Retina (tissue), 1 donor: ENCODE measurements at regions not wholly inside any gene's neighbourhood (a gene's known extent, or its start where the extent isn't known, plus 50 kb on each side); places are given as distances from the start of the nearest gene placed in this dataset.
"Not testable (repeated sequence)": the region's sequence is repeated elsewhere in the genome, so short reads cannot be mapped to it uniquely, and the experiment has no call there.

Source experiments
- DNase-seq: peaks from one replicate; pipeline ENCODE4 v3.0.0-alpha.2; 2016

- peak; percentile 78 for DNase-seq
These were observed 140.9 kb downstream of the RNF144B start for GRCh38 chr6:18527836-18528743.

GRCh38 chr6:18530201-18530600 lies 143.1 kb downstream of the RNF144B start:
- DNase-seq, result no peak

GRCh38 chr6:18532139-18532538 lies 145.0 kb downstream of the RNF144B start:
- no peak for DNase-seq

GRCh38 chr6:18533793-18534192 lies 146.6 kb downstream of the RNF144B start:
- no peak for DNase-seq

GRCh38 chr6:18536591-18537055 lies 149.5 kb downstream of the RNF144B start:
- DNase-seq, result peak; percentile 66

GRCh38 chr6:18538315-18538714 lies 151.2 kb downstream of the RNF144B start:
- DNase-seq, result no peak

- DNase-seq, result no peak
These were observed 155.9 kb downstream of the RNF144B start for GRCh38 chr6:18543051-18543450.

GRCh38 chr6:18545142-18545541 lies 158.0 kb downstream of the RNF144B start:
- DNase-seq, result not testable (repeated sequence)

GRCh38 chr6:18545726-18546125 lies 158.6 kb downstream of the RNF144B start:
- DNase-seq, result no peak

- no peak for DNase-seq
These were observed 163.0 kb downstream of the RNF144B start for GRCh38 chr6:18550119-18550518.

- DNase-seq, result no peak
These were observed 164.1 kb downstream of the RNF144B start for GRCh38 chr6:18551228-18551627.

GRCh38 chr6:18555750-18556149 lies 168.6 kb downstream of the RNF144B start:
- no peak for DNase-seq

- no peak for DNase-seq
These were observed 174.0 kb downstream of the RNF144B start for GRCh38 chr6:18561037-18561750.

- no peak for DNase-seq
These were observed 175.6 kb downstream of the RNF144B start for GRCh38 chr6:18562726-18563125.

- DNase-seq, result no peak
These were observed 177.6 kb downstream of the RNF144B start for GRCh38 chr6:18564775-18565174.

GRCh38 chr6:18565231-18565630 lies 178.1 kb downstream of the RNF144B start:
- DNase-seq, result no peak

- DNase-seq, result no peak
These were observed 180.2 kb downstream of the RNF144B start for GRCh38 chr6:18567380-18567779.

- peak; percentile 58 for DNase-seq
These were observed 190.3 kb downstream of the RNF144B start for GRCh38 chr6:18577491-18577890.

GRCh38 chr6:18579166-18579565 lies 192.0 kb downstream of the RNF144B start:
- no peak for DNase-seq

GRCh38 chr6:18579869-18580268 lies 192.7 kb downstream of the RNF144B start:
- DNase-seq, result no peak

- DNase-seq, result no peak
These were observed 197.2 kb downstream of the RNF144B start for GRCh38 chr6:18584372-18584771.

- no peak for DNase-seq
These were observed 198.0 kb downstream of the RNF144B start for GRCh38 chr6:18585032-18585573.

GRCh38 chr6:18586133-18586532 lies 199.0 kb downstream of the RNF144B start:
- DNase-seq, result no peak
